GM23338 (cell line): ENCODE measurements at regions not wholly inside any gene's neighbourhood (a gene's known extent, or its start where the extent isn't known, plus 50 kb on each side); places are given as distances from the start of the nearest gene placed in this dataset.

Source experiments
- ATAC-seq: fragments of 200-7000 bp; cut with Tn5 transposase; 3 replicates; pipeline ENCODE4 v1.9.1; 2020
- DNase-seq: peaks from one replicate; pipeline ENCODE4 v3.0.0-alpha.2; 2015; ENCODE audit warnings: low spot score
- H2AFZ ChIP-seq: fragments of 200-600 bp; sonication (generic); 2 replicates; pipeline ENCODE4 v1.8.0; 2016; ENCODE audit warnings: antibody characterized with exemption, mild to moderate bottlenecking, moderate library complexity
- H3F3A ChIP-seq: fragments of 200-600 bp; sonication (generic); replicated peaks from 2 replicates; pipeline ENCODE4 v1.8.0; 2017; ENCODE audit warnings: antibody characterized with exemption, mixed run types, low read depth
- H3K27ac ChIP-seq: fragments of 200-600 bp; sonication (generic); 2 replicates; pipeline ENCODE4 v1.6.1; 2016; ENCODE audit warnings: low read depth
- H3K27me3 ChIP-seq: fragments of 200-600 bp; sonication (generic); 2 replicates; pipeline ENCODE4 v1.8.0; 2016; ENCODE audit warnings: mild to moderate bottlenecking, mixed run types, moderate library complexity; ENCODE audit not compliant: insufficient read depth
- H3K36me3 ChIP-seq: fragments of 200-600 bp; sonication (generic); 2 replicates; pipeline ENCODE4 v1.8.0; 2016; ENCODE audit warnings: mild to moderate bottlenecking; ENCODE audit not compliant: insufficient read depth
- H3K4me1 ChIP-seq: fragments of 200-600 bp; sonication (generic); 2 replicates; pipeline ENCODE4 v1.8.0; 2016; ENCODE audit warnings: mild to moderate bottlenecking, moderate library complexity; ENCODE audit not compliant: insufficient read depth
- H3K4me2 ChIP-seq: fragments of 200-600 bp; sonication (generic); 2 replicates; pipeline ENCODE4 v1.7.1; 2017; ENCODE audit warnings: mixed run types
- H3K4me3 ChIP-seq: fragments of 200-600 bp; sonication (generic); 2 replicates; pipeline ENCODE4 v1.6.1; 2016; ENCODE audit warnings: mixed run types
- H3K79me2 ChIP-seq: fragments of 200-600 bp; sonication (generic); replicated peaks from 2 replicates; pipeline ENCODE4 v1.8.0; 2017; ENCODE audit warnings: mild to moderate bottlenecking; ENCODE audit not compliant: insufficient read depth
- H3K9me2 ChIP-seq: fragments of 200-600 bp; sonication (generic); 2 replicates; pipeline ENCODE4 v1.8.0; 2017; ENCODE audit not compliant: insufficient read depth
- H4K20me1 ChIP-seq: fragments of 200-600 bp; sonication (generic); replicated peaks from 2 replicates; pipeline ENCODE4 v1.8.0; 2017; ENCODE audit warnings: mild to moderate bottlenecking; ENCODE audit not compliant: insufficient read depth
- H3K27ac Mint-ChIP-seq: 2 replicates; pipeline ENCODE4 v1.8.0; 2020; ENCODE audit warnings: inconsistent platforms, mild to moderate bottlenecking, moderate library complexity, mixed read lengths
- H3K27me3 Mint-ChIP-seq: 3 replicates; pipeline ENCODE4 v1.8.0; 2022; ENCODE audit warnings: low read depth, mild to moderate bottlenecking, moderate library complexity, mixed read lengths, inconsistent platforms; ENCODE audit not compliant: insufficient read depth, poor library complexity
- H3K36me3 Mint-ChIP-seq: 3 replicates; pipeline ENCODE4 v1.8.0; 2021; ENCODE audit warnings: low read depth, mild to moderate bottlenecking, inconsistent platforms, moderate library complexity, mixed read lengths
- H3K4me1 Mint-ChIP-seq: 3 replicates; pipeline ENCODE4 v1.8.0; 2020; ENCODE audit warnings: mild to moderate bottlenecking, inconsistent platforms, mixed read lengths
- H3K4me3 Mint-ChIP-seq: 3 replicates; pipeline ENCODE4 v1.8.0; 2021; ENCODE audit warnings: moderate library complexity, mild to moderate bottlenecking, inconsistent platforms, mixed read lengths
- H3K9me3 Mint-ChIP-seq: 3 replicates; pipeline ENCODE4 v1.8.0; 2020; ENCODE audit warnings: moderate library complexity, mild to moderate bottlenecking, inconsistent platforms, mixed read lengths
- CREB1 ChIP-seq: fragments of 250-450 bp; sonication (Bioruptor Pico); IDR thresholded peaks from 2 replicates; pipeline ENCODE4 v1.5.0; 2020; ENCODE audit warnings: low read depth, mild to moderate bottlenecking, moderate library complexity
- EZH2 ChIP-seq: fragments of 200-600 bp; sonication (generic); IDR thresholded peaks from one replicate; pipeline ENCODE4 v1.8.0; 2017; ENCODE audit warnings: antibody characterized with exemption, mild to moderate bottlenecking, low read depth; ENCODE audit not compliant: unreplicated experiment
- EZH2phosphoT487 ChIP-seq: fragments of 200-600 bp; sonication (generic); IDR thresholded peaks from one replicate; pipeline ENCODE4 v1.8.1; 2018; ENCODE audit warnings: antibody characterized with exemption; ENCODE audit not compliant: unreplicated experiment
- JUNB ChIP-seq: IDR thresholded peaks from one replicate; pipeline ENCODE4 v1.6.1; 2016; ENCODE audit warnings: antibody characterized with exemption; ENCODE audit not compliant: unreplicated experiment
- NANOG ChIP-seq: IDR thresholded peaks from 2 replicates; pipeline ENCODE4 v1.6.1; 2016; ENCODE audit warnings: antibody characterized with exemption, borderline replicate concordance
- POLR2AphosphoS5 ChIP-seq: IDR thresholded peaks from 2 replicates; pipeline ENCODE4 v1.6.1; 2016; ENCODE audit warnings: antibody characterized with exemption, low read depth
- REST ChIP-seq: IDR thresholded peaks from one replicate; pipeline ENCODE4 v1.6.1; 2018; ENCODE audit warnings: antibody characterized with exemption; ENCODE audit not compliant: unreplicated experiment
- STAT1 ChIP-seq: IDR thresholded peaks from one replicate; pipeline ENCODE4 v1.6.1; 2016; ENCODE audit warnings: antibody characterized with exemption; ENCODE audit not compliant: unreplicated experiment
- ZNF114 ChIP-seq: fragments of 250-450 bp; sonication (Bioruptor Pico); IDR thresholded peaks from 2 replicates; pipeline ENCODE4 v1.5.0; 2020; ENCODE audit warnings: mild to moderate bottlenecking, moderate library complexity
- ZNF331 ChIP-seq: fragments of 250-450 bp; sonication (Bioruptor Pico); IDR thresholded peaks from 2 replicates; pipeline ENCODE4 v1.5.0; 2020; ENCODE audit warnings: low read depth, mild to moderate bottlenecking, moderate library complexity
- ZNF462 ChIP-seq: fragments of 250-450 bp; sonication (Bioruptor Pico); IDR thresholded peaks from 2 replicates; pipeline ENCODE4 v1.5.0; 2020; ENCODE audit warnings: mild to moderate bottlenecking, moderate library complexity
- TF ChIP-seq, protein P1 (sequence below): IDR thresholded peaks from 2 replicates; pipeline ENCODE4 v1.6.1; 2016; ENCODE audit warnings: antibody characterized with exemption
- TF ChIP-seq, protein P2 (sequence below), 2 experiments: fragments of 200-600 bp in 1 of 2; sonication (generic) in 1 of 2; conservative IDR thresholded peaks; 2 replicates each; pipeline versions ENCODE4 v1.5.1 to v1.6.1; 2016 to 2017; ENCODE audit warnings: antibody characterized with exemption in 2 of 2, low read depth in 2 of 2, mild to moderate bottlenecking in 2 of 2, moderate library complexity in 1 of 2

- Mint-ChIP-seq H3K9me3 (no peaks in the 10 kb centered on the region), H3K27ac (no peak overlapping the region), H3K36me3 (no peaks in the 10 kb centered on the region), H3K27me3 (no peaks in the 10 kb centered on the region), H3K4me3 (no peak overlapping the region), H3K4me1 (peaks cover 5% of the 10 kb centered on the region; the same call in 2 of the 3 replicates)
- no peaks in the 10 kb centered on the region for H3K79me2 ChIP-seq
- H3F3A ChIP-seq = no peaks in the 10 kb centered on the region
- no peak overlapping the region for H3K4me2 ChIP-seq
- no peaks in the 10 kb centered on the region for H3K27me3 ChIP-seq
- H3K36me3 ChIP-seq = no peaks in the 10 kb centered on the region; the same call in 1 of the 2 replicates
- DNase-seq (peak; percentile 23), ATAC-seq (no peak)
- peaks cover 4% of the 10 kb centered on the region; the same call in 1 of the 2 replicates for H3K4me1 ChIP-seq
- H3K27ac ChIP-seq = no peak overlapping the region
- H3K9me2 ChIP-seq = peaks cover 1% of the 10 kb centered on the region; the same call in 1 of the 2 replicates
- H2AFZ ChIP-seq = no peak overlapping the region
- H3K4me3 ChIP-seq = no peak overlapping the region
- TF ChIP-seq, protein P1, sequence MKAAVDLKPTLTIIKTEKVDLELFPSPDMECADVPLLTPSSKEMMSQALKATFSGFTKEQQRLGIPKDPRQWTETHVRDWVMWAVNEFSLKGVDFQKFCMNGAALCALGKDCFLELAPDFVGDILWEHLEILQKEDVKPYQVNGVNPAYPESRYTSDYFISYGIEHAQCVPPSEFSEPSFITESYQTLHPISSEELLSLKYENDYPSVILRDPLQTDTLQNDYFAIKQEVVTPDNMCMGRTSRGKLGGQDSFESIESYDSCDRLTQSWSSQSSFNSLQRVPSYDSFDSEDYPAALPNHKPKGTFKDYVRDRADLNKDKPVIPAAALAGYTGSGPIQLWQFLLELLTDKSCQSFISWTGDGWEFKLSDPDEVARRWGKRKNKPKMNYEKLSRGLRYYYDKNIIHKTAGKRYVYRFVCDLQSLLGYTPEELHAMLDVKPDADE = no peak
- TF ChIP-seq POLR2AphosphoS5 = no peak
- TF ChIP-seq CREB1 (CRISPR knock-in tag) = no peak
- TF ChIP-seq, protein P2, sequence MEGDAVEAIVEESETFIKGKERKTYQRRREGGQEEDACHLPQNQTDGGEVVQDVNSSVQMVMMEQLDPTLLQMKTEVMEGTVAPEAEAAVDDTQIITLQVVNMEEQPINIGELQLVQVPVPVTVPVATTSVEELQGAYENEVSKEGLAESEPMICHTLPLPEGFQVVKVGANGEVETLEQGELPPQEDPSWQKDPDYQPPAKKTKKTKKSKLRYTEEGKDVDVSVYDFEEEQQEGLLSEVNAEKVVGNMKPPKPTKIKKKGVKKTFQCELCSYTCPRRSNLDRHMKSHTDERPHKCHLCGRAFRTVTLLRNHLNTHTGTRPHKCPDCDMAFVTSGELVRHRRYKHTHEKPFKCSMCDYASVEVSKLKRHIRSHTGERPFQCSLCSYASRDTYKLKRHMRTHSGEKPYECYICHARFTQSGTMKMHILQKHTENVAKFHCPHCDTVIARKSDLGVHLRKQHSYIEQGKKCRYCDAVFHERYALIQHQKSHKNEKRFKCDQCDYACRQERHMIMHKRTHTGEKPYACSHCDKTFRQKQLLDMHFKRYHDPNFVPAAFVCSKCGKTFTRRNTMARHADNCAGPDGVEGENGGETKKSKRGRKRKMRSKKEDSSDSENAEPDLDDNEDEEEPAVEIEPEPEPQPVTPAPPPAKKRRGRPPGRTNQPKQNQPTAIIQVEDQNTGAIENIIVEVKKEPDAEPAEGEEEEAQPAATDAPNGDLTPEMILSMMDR (conservative IDR thresholded peaks at IDR 0.05; ENCODE audit: low read depth in 2 of 2) = no peak
- TF ChIP-seq REST = no peak
- TF ChIP-seq ZNF331 (CRISPR knock-in tag) = no peak
- no peak for TF ChIP-seq EZH2
- no peak for TF ChIP-seq STAT1
- no peak for TF ChIP-seq NANOG
- no peak for TF ChIP-seq EZH2phosphoT487
- no peak for TF ChIP-seq JUNB
- TF ChIP-seq ZNF462 (CRISPR knock-in tag) = no peak
- TF ChIP-seq ZNF114 (CRISPR knock-in tag) = no peak
- H4K20me1 ChIP-seq = no peaks in the 10 kb centered on the region
Measured at GRCh38 chr5:125812651-125813050, 610.6 kb upstream of the GRAMD2B start.
